ENCODE measurements at regions not wholly inside any gene's neighbourhood (a gene's known extent, or its start where the extent isn't known, plus 50 kb on each side); places are given as distances from the start of the nearest gene placed in this dataset.

DNA sequence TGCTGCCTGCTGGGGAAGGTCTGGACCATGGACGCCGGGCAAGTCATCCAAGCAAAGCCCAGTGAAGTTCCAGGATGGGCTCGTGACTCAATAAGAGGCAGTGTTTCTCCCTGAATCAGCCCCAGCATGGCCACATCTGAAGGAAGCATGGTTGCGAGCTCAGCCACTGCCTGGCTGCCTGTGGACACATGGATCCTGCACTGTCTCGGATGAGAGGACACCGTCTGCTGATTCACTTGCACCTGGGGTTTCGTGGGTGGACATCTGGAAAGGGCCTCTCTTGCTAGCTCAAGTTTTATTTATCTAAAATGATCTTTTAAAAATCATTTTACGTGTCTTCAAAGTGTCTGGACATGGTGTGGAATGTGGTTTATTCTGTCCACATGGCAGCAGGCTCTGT is 224.8 kb upstream of the FN1 start:
- TF ChIP-seq, protein P1, sequence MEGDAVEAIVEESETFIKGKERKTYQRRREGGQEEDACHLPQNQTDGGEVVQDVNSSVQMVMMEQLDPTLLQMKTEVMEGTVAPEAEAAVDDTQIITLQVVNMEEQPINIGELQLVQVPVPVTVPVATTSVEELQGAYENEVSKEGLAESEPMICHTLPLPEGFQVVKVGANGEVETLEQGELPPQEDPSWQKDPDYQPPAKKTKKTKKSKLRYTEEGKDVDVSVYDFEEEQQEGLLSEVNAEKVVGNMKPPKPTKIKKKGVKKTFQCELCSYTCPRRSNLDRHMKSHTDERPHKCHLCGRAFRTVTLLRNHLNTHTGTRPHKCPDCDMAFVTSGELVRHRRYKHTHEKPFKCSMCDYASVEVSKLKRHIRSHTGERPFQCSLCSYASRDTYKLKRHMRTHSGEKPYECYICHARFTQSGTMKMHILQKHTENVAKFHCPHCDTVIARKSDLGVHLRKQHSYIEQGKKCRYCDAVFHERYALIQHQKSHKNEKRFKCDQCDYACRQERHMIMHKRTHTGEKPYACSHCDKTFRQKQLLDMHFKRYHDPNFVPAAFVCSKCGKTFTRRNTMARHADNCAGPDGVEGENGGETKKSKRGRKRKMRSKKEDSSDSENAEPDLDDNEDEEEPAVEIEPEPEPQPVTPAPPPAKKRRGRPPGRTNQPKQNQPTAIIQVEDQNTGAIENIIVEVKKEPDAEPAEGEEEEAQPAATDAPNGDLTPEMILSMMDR (IDR thresholded peaks at IDR 0.05; ENCODE audit: low read depth, low read length, missing control alignments), result no peak
- no peak for DNase-seq (ENCODE audit: low read depth)

DNA sequence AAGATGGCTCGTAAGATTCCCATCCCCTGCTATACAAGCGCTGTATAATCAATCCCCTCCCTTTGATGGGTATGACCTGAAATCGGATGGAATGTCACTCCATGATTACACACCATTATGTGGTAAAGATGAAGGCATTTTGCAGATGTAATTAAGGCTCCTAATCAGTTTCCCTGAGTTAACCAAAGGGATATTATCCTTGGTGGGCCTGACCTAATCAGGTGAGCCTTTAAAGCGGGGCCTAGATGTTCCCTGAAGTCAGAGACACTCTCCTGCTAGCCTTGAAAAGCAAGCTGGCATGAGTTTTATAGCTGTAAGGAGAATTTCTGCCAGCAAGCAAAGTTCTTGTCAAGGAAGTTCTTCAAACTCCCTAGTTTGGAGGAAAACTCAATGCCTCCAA is 223.8 kb upstream of the FN1 start:
- TF ChIP-seq, protein P1 (IDR thresholded peaks at IDR 0.05; ENCODE audit: low read depth, low read length, missing control alignments), result no peak
- no peak overlapping the region for H3K4me3 ChIP-seq (ENCODE audit: low read depth, low read length)
- no peak for DNase-seq (ENCODE audit: low read depth)

More for the DNA sequence above, 224.8 kb upstream of the FN1 start:
- no peak overlapping the region for H3K4me3 ChIP-seq (ENCODE audit: low read depth, low read length)

DNA sequence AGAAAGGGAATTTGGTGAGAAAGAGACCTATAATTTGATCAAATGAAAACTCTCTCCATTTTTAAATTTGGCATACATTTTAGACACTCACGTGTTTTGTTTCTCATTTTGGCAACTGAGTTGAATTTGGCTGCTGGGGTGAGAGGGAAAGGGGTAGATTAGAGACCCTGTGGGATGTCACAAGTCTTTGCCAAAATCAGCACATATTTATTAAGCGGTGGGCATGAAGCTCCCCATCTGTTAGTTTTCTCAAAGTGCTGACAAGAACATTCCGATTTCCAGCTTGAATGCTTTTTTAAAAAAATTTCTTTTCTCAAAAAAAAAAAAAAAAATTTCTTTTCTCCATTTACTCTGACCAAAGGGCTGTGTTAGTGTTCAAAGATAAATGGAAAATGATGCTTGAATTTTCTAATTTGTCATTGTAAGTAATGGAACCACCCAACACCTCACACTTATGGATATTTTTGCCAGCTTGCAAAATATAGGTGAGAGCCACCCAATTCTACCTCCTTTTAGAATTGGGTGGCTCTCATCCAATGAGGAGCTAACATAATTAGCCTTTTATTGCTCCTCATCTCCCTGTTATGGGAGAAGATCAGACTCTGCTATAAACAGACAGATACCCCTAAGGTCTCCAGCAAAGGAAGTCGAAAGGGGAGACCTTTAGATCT is 222.9 kb upstream of the FN1 start:
- DNase-seq (ENCODE audit: low read depth), result no peak

DNA sequence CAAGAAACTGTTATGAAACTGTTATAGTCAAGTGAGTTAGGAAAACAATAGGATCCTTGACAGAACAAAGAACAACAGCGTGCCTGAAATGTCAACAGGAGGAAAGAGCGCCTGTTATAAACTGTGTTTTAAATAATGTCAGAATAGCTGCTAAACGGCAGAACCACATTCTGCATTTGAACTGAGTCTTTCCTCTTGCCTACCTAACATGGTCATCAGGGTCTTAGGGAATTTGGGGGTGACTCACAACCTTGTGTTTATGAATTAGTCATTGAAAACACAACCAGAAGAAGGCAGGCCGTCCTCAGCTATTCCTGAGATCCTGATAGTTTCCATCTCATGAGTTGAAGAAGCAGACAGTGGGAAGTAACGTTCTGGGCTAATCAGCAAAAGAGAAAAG is 222.0 kb upstream of the FN1 start:
- TF ChIP-seq, protein P1 (IDR thresholded peaks at IDR 0.05; ENCODE audit: low read depth, low read length, missing control alignments), result no peak
- no peak for DNase-seq (ENCODE audit: low read depth)
- H3K4me3 ChIP-seq (ENCODE audit: low read depth, low read length), result no peak overlapping the region

More for the DNA sequence above, 222.9 kb upstream of the FN1 start:
- TF ChIP-seq, protein P1 (IDR thresholded peaks at IDR 0.05; ENCODE audit: low read depth, low read length, missing control alignments), result no peak
- no peak overlapping the region for H3K4me3 ChIP-seq (ENCODE audit: low read depth, low read length)

DNA sequence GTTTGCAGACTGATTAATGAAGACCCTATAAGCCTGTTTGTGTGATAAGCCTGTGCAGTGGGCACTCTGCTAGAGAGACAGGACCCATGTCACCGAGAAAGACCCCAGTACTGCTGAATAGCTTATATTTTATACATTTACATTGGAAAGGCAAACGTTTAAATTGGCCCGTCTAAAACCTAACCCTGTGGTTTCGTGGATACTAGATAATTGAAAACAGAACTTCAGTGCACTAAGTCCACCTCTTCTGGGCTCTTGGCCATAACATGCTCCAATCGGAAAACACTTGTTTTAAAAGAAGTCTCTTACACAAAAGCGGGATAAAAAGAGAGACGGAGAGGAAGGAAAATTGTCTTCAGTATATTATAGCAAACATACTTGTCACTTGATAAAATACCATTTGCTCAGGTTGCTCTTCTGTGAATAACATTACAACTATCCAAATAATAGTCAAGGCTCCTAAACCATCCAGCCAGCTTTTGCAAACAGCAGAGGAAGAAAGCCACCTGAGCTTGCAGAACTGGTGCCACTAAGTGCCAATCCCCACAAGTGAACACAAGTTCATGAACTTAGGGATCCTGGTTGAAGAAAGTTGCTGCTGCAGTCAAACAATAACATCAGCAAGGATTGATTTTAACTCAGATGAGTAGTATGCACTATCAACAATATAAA is 218.4 kb upstream of the FN1 start:
- TF ChIP-seq, protein P1 (IDR thresholded peaks at IDR 0.05; ENCODE audit: low read depth, low read length, missing control alignments), result no peak
- no peak overlapping the region for H3K4me3 ChIP-seq (ENCODE audit: low read depth, low read length)
- no peak for DNase-seq (ENCODE audit: low read depth)

DNA sequence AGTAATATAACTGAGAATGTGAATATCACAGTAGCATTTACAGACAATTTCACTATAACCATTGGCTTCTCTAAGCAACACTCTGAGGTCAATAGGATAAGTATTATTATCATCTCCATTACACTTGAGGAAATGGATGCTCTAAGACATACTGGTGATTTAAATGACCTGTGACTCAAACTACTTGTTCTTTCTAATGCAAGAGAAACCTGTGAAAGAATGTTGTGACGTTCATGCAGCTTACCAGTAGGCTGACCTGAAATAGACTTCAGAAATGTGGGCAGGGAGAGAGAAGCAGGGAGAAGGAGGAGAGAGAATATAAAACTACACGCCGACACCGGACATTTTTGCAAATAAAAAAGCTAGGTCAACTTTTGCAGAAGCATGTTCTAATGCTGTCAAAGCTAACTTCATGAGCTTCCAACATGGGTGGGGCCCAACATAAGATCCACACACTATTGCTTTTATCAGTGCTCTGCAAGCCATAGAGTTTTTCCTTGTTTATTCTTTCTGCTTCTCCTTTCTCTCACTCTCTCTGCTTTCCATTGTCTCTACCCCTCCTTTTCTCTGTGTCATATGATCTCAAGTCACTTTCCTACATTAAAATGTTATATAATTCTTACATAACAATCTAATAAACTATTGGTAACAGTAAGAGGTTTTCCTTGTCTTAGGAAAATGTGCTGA is 217.6 kb upstream of the FN1 start:
- no peak overlapping the region for H3K4me3 ChIP-seq (ENCODE audit: low read depth, low read length)
- TF ChIP-seq, protein P1 (IDR thresholded peaks at IDR 0.05; ENCODE audit: low read depth, low read length, missing control alignments), result no peak
- no peak for DNase-seq (ENCODE audit: low read depth)

All from GM12864 (cell line).